H4 (cell line): ENCODE measurements at regions not wholly inside any gene's neighbourhood (a gene's known extent, or its start where the extent isn't known, plus 50 kb on each side); places are given as distances from the start of the nearest gene placed in this dataset.

ENCODE experiments used
- DNase-seq: peaks from one replicate; pipeline ENCODE4 v3.0.0-alpha.2; 2015; ENCODE audit warnings: low spot score

DNA sequence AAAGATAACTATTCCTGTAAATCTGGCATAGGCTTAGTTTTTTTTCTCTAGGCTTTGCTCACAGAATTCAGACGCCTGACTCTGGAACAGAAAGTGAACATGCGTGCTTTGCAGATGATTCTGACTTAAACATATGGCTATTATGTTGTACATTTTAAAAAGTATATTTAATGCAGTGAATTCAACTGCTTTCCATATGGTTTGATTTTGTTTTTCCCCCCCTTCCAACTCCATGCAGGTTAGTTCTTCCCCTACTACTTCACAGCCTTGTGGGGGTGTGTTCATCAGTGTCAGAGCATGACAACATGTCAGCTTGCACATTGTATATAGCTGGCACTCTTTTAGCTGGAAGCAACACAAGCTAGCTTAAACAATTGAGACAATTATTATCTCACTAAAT, 226.8 kb downstream of the TMEM167A start:
- no peak for DNase-seq

DNA sequence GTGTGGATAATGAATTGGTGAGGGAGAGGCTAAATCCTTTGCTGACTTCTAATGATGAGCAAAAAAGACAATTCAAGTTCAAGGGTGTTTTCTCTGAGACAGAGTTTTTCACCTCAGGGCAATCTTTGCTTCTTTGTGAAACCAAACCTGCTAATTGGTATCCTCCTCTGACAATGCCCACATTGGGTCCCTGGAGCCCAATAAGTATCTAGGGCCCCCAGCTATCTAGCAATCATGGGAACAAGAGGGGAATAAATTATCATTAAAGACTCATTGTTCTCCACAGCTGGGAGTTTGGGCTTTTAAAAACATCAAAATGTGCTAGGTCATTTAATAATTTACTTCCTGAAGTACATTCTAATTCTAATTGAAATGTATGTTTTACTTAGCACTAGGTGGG, 227.3 kb downstream of the TMEM167A start:
- no peak for DNase-seq

DNA sequence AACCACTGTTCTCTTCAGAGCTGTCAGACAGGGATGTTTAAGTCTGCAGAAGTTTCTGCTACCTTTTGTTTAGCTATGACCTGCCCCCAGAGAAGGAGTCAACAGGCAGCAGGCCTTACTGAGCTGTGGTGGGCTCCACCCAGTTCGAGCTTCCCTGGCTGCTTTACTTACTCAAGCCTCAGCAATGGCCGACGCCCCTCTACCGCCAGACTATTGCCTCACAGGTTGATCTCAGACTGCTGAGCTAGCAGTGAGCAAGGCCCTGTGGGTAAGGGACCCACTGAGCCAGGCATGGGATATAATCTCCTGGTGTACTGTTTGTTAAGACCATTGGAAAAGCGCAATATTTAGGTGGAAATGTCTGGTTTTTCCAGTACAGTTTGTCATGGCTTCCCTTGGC, 229.6 kb downstream of the TMEM167A start:
- no peak for DNase-seq

DNA sequence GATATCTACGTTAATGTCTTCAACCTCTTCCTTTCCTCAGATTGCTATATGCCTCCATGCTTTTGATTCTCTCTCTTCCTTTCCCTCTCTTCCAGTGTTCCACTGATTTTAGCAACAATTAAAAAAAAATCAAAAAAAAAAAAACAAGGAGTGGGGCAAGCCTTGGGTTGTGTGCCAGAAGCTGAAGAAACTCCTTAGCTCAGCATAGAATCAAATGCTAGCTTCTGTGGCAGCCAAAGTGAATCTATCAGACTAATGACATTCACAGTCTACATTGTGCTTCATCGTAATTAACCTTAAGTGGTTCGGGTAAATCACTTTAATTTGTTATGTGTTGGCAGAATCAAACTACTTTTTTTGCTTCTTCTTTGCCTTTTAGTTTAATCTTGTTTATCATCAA, 237.3 kb downstream of the TMEM167A start:
- no peak for DNase-seq

DNA sequence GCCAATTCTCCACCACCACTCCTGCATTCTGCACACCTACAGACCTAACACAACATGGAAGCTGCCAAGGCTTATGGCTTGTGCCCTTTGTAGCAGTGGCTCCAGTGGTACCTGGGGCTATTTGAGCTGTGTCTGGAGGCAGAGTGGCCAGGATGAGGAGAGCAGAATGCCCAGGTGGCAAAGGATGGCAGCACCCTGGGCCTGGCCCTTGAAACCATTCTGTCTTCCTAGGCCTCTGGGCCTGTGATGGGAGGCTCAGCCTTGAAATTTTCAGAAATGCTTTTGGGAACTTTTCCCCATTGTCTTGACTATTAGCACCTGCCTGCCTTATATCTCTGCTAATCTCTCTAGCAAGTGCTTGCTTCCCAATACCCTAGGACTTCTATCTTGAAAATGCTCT, 241.7 kb downstream of the TMEM167A start:
- DNase-seq, result no peak

DNA sequence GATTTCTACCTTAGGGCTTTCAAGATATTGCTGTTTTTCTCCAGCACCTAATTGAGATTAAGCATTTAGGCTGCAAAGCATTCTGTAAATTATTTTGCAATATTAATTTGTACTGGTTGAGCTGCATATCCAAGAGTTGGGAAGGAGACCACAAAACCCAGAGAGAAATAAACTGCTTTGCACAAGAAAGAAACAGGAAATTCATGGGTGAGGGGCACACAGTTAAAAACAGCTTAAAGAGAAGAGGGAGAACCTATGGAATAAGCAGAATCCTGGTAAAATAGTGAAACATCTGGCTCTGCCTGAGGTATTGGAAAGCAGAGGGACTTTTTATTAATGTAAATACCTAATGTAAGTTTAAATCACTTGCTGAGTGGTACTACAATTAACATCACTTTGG, 243.0 kb downstream of the TMEM167A start:
- DNase-seq, result no peak

DNA sequence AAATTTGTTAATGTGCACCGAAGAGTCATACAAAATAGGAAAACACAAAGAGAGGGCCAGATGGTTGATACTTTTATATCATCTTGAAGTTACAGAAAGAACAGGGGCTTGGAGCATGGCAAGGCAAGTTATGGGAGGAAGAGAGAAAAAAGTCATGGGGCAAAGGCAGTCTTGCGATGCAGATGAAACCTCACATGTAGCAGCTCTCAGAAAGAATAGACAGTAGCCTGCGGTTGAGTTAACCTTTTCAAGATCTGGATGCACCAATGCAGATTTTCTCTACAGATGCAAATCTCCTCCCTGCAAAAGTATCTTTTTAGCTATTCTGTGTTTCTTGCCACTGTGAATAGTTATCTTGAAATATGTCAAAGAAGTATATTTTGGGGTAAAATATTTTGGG, 243.9 kb downstream of the TMEM167A start:
- no peak for DNase-seq

DNA sequence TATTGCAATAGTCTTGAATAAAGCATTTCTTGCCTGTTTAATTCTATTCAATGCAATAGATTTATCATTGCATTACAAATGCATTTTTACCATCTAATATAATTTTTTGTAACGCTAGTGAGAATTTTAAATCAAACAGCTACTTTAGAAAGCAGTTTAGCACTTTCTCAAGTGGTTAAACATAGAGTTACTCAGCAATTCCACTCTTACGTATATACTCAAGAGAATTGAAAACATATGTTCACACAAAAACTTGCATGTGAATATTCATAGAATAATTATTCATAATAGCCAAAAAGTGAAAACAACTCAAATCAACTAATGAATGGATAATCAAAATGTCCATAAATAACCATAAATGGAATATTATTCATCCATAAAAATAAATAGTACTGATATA, 244.7 kb downstream of the TMEM167A start:
- DNase-seq, result no peak

DNA sequence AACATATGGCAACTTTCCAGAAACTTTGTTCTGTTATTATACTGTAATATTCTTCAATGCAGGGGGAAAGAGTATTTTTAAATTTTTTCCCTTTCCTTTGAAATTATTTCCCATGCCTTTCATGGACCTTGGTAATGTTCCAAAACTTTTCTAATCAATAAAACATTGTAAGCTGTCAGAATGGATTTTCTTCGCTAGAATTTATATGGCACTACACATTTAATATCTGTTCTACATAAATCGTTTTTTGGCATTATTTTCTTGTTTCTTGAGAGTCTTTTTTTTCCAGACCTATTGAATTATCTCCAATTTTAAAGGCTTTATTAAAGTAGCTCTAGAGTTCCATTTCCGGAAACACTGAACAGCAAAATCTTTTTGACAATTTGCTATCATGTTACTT, 249.0 kb downstream of the TMEM167A start:
- no peak for DNase-seq

DNA sequence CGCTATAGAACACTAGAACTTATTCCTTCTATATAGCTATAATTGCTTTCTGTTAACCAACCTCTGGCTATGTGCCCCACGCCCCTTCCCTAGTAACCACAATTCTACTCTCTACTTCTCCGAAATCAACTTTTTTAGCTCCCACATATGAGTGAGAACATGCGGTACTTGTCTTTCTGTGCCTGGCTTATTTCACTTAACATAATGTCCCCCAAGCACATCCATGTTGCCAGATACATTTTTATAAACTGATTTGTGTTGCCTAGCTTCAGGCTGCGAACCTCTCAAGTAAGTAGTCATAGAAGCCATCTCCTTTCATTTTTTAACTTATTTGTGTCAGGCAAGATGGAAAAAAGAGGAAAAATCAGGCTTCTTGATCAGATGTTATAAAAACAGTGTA, 249.5 kb downstream of the TMEM167A start:
- DNase-seq, result no peak

DNA sequence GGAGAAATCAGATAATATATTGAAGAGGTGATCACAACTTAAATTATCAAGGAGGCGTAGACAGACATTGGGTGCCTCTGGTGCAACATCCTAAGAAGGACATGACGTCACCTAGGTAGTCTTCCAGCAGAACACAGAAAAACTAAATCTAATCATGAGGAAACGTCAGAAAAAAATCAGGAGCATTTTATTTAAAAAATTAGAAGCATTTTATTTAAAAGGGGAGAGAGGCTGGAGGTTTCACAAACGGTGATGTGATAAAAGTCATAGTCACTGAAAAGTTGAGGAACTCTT, 254.6 kb downstream of the TMEM167A start:
- no peak for DNase-seq

DNA sequence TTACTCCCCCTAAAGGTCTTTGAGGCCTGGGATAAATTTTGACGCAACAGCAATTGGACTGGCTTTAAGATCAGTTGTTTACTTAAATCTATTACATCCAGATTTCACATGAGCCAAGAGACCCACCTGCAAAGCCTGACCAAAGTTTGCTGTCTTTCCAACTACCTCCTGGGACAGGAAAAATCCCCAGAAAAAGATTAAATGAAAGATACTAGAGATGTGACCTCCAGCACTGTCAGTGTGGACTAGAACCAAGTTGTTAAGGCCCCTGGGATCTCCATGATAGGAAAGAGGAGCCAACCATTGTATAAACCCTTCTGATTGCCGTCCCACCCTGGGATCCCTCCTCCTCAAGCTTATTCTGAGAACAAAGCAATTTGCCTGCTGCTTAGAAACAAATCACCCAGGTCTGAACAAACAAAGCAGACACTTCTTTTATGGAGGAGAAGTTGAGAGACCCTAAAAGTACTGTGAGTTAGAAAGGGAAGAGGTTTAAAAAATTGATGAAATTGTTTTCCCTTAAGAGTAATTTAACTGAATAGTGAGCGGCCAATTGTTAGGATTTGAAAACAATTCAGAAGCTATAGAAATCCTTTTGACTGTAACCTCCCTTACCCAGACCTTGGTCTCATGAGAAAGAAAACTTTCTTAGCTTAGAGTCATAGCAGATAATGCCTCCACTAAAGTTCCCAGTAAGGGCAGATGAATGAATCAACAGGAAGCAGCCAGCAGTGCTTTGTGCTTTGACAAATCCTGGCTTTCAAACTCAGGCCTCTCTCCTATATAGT, 255.2 kb downstream of the TMEM167A start:
- no peak for DNase-seq

DNA sequence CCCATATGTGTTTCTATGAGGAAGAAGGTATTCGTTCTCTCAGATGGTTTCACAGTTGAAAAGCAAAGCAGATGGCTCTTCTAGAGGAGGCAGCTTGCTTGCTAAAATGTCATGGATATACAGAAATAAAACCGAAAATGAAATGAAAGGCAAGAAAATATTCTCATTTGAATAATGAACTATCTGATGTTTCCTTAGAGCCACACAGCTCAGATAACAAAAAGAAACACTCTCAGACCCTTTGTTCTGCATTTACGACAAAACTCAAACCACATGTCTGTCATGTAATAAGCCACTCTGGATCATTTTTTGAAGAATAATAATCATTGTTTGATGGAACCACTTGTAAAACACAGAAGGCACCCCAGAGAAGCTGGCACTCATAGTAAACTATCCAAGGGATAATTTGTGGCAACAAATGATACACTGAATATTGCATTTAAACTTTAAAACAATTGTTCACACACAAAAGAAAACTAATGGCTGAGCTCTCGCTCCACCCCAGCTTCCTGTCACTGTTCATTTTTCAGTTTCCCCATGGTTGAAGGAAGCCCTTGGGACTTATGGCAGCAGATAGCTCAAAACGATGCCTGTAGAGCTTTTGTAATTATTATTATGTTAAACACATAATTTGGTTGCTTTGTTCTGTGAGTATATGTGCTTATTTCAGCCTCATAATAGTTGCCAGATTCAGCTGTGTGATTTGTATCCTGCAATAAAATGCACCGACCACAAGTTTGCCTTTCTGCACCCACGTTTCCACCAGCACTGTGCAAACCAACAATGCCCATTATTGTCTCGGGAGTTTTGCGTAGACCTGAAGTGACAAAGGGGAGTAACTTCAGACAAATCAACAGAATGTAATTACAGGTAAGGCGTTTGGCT, 256.0 kb downstream of the TMEM167A start:
- DNase-seq, result no peak

DNA sequence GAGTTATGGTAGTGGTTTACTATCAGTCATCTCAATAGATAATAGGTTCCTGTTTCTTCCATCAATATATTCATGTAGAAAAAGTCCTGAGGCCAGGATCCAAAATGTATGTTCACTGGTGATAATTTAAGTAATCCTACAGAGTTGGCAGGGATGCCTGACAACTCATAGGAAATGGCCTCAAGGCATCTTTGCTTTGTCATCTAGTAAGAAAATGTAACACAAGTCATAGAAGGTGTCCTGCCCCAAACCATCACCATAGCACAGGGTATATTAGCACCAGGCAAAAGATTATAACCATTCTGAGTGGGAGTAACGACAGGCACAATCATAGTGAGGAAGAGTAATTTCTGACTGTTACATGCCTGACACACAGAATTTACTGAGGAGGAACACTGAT, 257.0 kb downstream of the TMEM167A start:
- DNase-seq, result no peak

DNA sequence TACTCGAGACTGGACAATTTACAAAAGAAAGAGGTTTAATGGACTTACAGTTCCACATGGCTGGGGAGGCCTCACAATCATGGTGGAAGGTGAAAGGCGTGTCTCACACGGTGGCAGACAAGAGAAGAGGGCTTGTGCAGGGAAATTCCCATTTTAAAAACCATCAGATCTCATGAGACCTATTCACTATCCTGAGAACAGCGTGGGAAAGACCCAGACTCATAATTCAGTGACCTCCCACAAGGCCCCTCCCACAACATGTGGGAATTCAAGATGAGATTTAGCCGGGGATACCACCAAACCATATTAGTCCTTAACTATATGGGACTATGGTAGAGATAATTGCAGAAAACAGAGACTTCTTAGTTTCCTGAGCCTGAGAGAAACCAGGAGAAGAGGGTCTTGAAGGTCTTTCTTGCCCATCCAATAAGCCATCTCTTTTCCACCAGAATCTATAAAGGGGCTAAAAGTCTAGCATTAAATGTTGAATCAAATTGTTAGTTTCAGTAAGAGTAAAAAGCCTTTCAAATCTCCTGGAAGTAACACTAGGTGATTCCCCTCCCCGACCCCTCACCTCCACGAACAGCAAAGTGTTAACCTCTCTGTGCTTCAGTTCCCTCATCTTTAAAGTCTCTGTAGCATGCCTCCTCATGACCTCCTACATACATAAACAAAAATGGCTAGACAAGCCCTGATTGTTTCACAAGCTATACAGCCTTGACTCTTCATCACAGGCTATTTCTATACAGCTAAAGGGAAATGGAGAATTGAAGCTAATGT, 259.1 kb downstream of the TMEM167A start:
- no peak for DNase-seq

DNA sequence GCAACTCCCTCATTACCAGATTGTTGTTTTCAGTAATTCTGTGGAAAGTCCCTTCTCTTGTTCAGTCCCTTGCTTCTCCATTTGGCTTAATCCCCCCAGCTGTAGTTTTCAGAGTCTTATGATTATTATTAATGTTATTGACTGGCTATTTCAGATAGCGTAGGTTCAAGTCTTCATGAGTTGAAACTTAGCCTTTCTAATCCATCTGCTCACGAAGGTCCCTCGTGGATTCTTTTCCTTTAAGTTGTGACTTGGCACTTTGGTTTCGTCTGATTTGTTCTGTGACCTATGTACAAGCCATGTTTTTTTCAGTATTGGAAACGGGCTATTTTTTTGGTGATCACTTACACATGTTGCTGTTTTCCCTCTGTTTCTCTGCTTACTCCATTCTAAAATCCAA, 260.3 kb downstream of the TMEM167A start:
- DNase-seq, result no peak

DNA sequence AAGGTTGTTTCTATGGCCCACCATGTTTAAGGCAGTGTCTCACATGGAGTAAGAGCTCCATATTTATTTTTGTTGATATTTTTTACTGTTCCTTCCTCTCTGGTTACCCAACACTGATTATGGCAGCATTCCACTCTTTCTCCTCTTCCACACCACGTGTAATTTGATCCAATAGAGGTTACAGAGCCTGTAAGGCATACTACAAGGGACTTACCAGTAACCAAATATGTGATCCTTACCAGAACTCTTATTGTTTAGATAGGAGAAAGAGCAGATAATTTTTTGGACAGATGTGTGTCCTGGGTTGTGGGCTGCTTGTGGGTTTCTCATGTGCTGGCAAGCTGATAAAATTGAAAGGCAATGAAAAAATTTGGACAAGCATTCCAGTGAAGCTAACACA, 261.3 kb downstream of the TMEM167A start:
- peak; percentile 67 for DNase-seq

DNA sequence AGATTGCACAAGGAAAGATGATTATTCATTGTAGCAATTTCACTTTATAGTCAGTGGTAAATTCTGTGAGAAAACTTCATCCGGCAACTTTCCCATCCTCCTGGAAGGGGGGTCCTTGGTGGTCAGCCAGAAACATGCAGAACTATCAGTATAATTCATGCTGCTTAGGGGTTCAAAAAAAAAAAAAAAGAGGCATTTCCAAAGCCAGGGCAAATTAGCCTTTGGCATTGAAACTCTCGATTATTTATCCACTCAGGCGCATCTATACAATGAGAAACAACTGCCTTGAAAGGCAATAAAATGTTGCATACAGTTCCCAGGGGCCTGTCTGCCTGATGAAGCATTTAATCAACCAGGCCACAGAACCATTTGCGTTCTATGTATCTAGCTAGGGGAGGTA, 263.3 kb downstream of the TMEM167A start:
- DNase-seq, result no peak

DNA sequence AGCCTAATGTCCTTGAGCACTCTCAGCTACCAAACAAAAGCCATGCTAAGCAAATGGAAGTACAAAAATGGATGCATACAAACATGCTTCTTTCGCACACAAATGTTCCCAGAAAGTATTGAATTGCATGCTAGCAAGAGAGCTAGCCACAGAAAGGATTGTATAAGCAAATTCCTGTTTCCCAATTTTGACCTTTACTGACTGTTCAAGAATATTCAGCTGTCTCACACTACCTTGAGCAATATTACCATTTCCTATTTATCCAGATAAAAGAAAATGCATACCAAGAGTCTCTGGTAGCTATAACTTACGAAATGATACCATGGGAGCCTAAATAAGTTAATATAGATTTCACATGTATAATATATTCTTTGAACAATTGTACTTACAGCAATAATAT, 264.6 kb downstream of the TMEM167A start:
- DNase-seq, result no peak

DNA sequence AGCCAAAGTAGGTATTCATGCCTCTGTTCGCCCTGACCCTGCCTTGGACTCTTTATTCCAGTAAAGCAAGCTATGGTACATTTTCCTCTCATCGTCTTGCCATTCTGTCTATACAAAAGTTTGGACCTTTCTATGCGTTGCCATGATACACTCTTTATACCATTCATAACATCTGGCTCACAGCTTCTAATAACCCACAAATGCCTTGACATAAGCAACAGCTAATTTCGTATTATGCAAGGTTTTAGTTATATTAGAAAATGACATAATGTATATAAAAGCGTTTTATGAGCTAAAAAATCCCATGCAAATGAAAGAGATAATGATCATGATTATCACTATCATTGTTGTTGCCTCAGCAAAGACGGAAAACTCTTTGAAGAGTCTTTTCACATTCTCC, 265.7 kb downstream of the TMEM167A start:
- DNase-seq, result no peak

DNA sequence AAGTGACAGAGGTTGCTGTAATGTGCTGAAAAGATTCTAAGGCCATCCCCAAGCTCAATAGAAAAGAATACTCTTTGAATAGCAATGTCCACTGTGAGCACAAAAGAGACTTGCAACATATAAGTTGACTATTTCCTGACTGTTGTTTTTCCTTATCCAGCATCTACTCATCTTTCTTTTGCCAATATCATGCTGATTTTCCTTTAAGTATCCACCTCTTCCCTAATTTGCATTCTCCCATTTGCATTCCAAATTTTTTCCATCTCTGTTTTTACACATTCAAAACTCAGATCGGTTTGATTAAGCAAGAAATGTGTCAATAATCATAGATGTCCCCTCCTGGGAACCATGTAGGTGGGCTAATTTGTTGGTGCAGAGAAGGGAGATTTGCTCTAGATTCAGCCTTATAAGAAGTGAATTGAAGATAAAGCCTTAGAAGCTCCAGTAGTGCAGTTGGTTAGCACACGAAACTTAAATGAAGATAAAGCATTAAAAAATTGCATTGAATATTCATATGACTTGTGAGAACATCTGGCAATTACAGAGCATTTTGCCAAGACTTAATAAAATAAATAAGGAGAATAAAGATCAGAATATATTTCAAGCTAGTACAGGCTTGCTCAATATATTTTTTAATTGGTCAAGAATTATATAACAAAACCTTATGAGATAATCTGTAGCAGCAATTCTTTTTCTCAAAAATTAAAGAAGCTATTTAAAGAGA, 267.6 kb downstream of the TMEM167A start:
- no peak for DNase-seq

DNA sequence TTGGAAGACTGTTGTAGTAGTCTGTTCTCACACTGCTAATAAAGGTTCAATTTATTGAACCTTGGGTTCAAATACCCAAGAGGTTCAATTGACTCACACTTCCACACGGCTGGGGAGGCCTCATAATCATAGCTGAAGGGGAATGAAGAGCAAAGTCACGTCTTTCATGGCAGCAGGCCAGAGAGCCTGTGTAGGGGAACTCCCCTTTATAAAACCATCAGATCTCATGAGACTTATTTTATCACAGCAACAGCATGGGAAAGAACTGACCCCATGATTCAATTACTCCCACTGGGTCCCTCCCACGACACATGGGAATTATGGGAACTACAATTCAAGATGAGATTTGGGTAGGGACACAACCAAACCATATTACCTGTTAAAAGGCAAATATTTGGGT, 268.2 kb downstream of the TMEM167A start:
- DNase-seq, result no peak
